Muscle of leg (tissue), 3 donors: ENCODE measurements at regions not wholly inside any gene's neighbourhood (a gene's known extent, or its start where the extent isn't known, plus 50 kb on each side); places are given as distances from the start of the nearest gene placed in this dataset.
A peak's percentile ranks its signal among the peaks of the same experiment; 100 is the strongest.
"Not testable (repeated sequence)": the region's sequence is repeated elsewhere in the genome, so short reads cannot be mapped to it uniquely, and the experiment has no call there.

Source experiments
- DNase-seq: peaks from one replicate; pipeline ENCODE4 v3.0.0; 2013
- H3K27ac ChIP-seq: one replicate; pipeline ENCODE4 v1.5.1; 2013; ENCODE audit warnings: mild to moderate bottlenecking, low read length, control low read depth
- H3K27me3 ChIP-seq: one replicate; pipeline ENCODE4 v1.6.1; 2013; ENCODE audit warnings: low read length; ENCODE audit not compliant: control insufficient read depth, insufficient read depth
- H3K36me3 ChIP-seq: one replicate; pipeline ENCODE4 v1.6.1; 2013; ENCODE audit warnings: low read length; ENCODE audit not compliant: control insufficient read depth, insufficient read depth
- H3K4me1 ChIP-seq: one replicate; pipeline ENCODE4 v1.6.1; 2013; ENCODE audit warnings: low read length; ENCODE audit not compliant: control insufficient read depth, insufficient read depth
- H3K4me3 ChIP-seq: one replicate; pipeline ENCODE4 v1.5.1; 2013; ENCODE audit warnings: low read length, control low read depth
- H3K9me3 ChIP-seq: replicated peaks from 2 replicates; pipeline ENCODE4 v1.6.1; 2013; ENCODE audit warnings: low read depth, low read length; ENCODE audit not compliant: control insufficient read depth
- WGBS: methylation state at CpG from one replicate; pipeline ENCODE4 v1.1.5; 2013; ENCODE audit warnings: missing lambda C conversion rate; ENCODE audit not compliant: insufficient coverage; 5-methylcytosine and 5-hydroxymethylcytosine counted together

DNA sequence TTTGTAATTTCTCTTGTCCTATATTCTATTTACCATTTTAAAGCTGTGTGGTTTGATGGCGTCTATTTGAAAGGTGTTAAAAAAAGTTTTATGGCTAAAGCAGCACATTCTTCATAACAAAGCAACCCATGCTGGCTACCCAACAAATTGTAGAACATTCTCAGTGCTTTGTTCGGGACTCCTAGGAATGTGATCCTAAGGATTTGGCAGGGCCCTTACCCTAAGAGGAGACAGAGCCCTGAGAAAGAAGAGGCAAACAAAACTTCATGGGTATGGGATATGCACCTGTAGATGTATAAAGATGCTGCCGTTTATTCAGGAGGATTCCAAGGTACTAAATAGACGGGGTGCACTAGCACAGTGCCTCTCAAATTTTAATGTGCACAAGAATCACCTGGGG is 370.8 kb upstream of the DIPK2B start:
- no peak overlapping the region for H3K27ac ChIP-seq
- no peak for DNase-seq
- H3K9me3 ChIP-seq, result no peaks in the 10 kb centered on the region
- H3K36me3 ChIP-seq, result no peaks in the 10 kb centered on the region
- peaks cover 5% of the 10 kb centered on the region for H3K27me3 ChIP-seq
- WGBS, result 51% methylated on average over 2 of the region's 4 CpGs
- no peak overlapping the region for H3K4me3 ChIP-seq
- H3K4me1 ChIP-seq, result no peaks in the 10 kb centered on the region

DNA sequence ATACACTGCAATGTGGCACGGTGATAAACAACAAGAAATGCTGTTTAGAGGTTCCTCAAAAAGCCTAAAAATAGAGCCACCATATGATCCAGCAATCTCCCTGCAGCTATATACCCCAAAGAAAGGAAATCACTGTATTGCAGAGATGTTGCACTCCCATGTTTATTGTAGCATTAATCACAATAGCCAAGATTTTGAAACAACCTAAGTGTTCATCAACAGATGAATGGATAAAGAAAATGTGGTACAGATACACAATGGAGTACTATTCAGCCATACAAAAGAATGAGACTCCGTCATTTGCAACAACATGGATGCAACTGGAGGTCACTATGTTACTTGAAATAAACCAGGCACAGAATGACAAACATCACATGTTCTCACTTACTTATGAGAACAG is 365.8 kb upstream of the DIPK2B start:
- WGBS, result no CpG with 5 or more reads among the region's 2 CpGs
- Histone ChIP-seq H3K27me3 (peaks cover 7% of the 10 kb centered on the region), H3K4me3 (no peak overlapping the region), H3K4me1 (no peaks in the 10 kb centered on the region), H3K27ac (no peak overlapping the region), H3K36me3 (no peaks in the 10 kb centered on the region), H3K9me3 (no peaks in the 10 kb centered on the region)
- DNase-seq, result no peak

DNA sequence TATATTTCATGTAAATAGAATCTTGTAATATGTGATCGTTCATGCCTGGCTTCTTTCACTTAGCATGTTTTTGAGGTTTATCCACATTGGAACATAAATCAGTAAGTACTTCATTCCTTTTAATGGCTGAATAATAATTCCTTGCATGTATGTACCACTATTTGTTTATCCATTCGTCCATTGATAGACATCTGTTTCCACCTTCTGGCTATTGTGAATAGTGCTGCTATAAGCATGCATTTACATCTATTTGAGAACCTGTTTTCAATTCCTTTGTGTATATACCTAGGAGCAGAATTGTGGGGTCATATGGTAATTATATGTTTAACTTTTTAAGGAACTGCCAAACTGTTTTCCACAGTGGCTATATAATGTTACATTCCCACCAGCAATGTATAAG is 356.7 kb upstream of the DIPK2B start:
- H3K9me3 ChIP-seq, result no peaks in the 10 kb centered on the region
- no peak overlapping the region for H3K27ac ChIP-seq
- no peaks in the 10 kb centered on the region for H3K4me1 ChIP-seq
- peak; percentile 1 for DNase-seq
- no CpG with 5 or more reads among the region's 2 CpGs for WGBS
- H3K36me3 ChIP-seq, result no peaks in the 10 kb centered on the region
- peaks cover 5% of the 10 kb centered on the region for H3K27me3 ChIP-seq
- H3K4me3 ChIP-seq, result no peak overlapping the region

DNA sequence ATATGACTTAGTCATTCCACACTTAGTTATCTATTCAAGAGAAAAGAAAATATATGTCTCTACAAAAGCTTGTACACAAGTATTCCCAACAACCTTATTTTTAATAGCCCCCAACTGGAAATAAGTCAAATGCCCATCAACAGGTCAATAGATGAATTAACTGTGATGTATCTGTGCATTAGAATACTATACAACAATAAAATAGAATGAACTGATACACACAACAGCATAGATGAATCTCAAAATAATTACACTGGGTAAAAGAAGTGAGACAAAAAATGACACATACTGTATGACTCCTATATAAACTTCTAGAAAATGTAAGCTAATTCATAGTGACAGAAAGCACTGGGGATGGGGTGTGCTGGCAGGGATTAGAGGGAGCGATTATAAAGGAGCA is 354.1 kb upstream of the DIPK2B start:
- WGBS, result no CpG with 5 or more reads among the region's 1 CpG
- H3K27me3 ChIP-seq, result peaks cover 5% of the 10 kb centered on the region

DNA sequence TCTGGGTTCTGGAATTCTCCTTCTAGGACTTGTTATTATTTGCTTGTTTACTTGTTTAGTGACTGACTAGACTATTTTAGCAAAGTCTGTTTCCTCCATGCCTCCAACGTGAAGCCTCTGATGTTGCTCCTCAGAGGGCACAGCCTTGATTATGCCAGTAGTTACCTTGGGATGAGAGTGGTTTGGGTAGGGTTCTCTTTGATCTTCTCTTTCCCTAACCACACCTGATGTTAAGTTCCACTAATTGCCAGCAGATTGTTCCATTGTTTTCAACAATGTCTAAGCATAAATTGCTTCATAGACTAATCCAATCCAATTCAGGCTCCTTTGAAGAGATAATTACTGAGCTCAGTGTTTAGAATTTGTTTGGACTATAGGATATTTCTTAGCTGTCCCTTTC is 352.7 kb upstream of the DIPK2B start:
- H3K9me3 ChIP-seq, result no peaks in the 10 kb centered on the region
- H3K27me3 ChIP-seq, result peaks cover 5% of the 10 kb centered on the region
- WGBS, result no CpG with 5 or more reads among the region's 1 CpG

More for the DNA sequence above, 354.1 kb upstream of the DIPK2B start:
- H3K36me3 ChIP-seq, result no peaks in the 10 kb centered on the region
- H3K4me3 ChIP-seq, result no peak overlapping the region
- no peaks in the 10 kb centered on the region for H3K9me3 ChIP-seq
- H3K4me1 ChIP-seq, result no peaks in the 10 kb centered on the region
- no peak overlapping the region for H3K27ac ChIP-seq
- no peak for DNase-seq

DNA sequence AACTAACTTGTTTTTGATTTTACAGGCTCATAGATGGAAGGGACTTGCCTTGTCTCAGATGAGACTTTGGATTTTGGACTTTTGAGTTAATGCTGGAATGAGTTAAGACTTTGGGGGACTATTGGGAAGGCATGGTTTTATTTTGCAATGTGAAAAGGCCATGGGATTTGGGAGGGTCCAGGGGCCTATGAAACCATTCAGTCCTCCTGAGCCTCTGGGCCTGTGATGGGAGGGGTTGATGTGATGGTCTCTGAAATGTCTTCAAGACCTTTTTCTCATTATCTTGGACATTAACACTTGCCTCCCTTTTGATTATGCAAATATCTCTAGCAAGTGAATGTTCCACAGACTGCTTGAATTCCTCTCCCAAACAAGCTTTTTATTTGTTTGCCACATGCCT is 346.0 kb upstream of the DIPK2B start:
- H3K9me3 ChIP-seq, result peaks cover 10% of the 10 kb centered on the region
- not testable (repeated sequence) for DNase-seq, H3K4me1 ChIP-seq, H3K36me3 ChIP-seq, H3K4me3 ChIP-seq, H3K27me3 ChIP-seq, H3K27ac ChIP-seq

More for the DNA sequence above, 352.7 kb upstream of the DIPK2B start:
- no peak for DNase-seq
- H3K4me1 ChIP-seq, result no peaks in the 10 kb centered on the region
- no peak overlapping the region for H3K4me3 ChIP-seq
- H3K36me3 ChIP-seq, result no peaks in the 10 kb centered on the region
- H3K27ac ChIP-seq, result no peak overlapping the region

DNA sequence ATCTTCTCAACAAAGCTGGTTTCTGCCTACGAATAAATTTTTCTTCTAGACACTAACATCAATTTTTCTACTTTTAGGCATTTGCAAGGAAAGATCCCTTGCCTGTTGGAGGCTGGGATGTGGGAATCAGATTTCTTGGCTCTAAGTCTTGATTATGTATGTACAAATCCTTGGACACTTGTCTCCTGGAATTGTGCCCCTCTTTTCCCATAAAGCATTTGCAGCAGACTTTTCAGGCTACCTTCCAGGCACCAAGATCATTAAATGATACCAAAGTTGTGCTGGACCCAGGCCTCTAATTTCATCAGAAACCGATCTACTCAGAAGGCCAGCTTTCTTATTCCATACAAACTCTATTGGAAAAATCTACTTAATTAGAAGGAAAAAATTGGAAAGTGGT is 339.5 kb upstream of the DIPK2B start:
- peak; percentile 81 for DNase-seq
- WGBS, result no CpG with 5 or more reads among the region's 2 CpGs
- Histone ChIP-seq H3K36me3 (no peaks in the 10 kb centered on the region), H3K9me3 (no peaks in the 10 kb centered on the region), H3K27ac (no peak overlapping the region), H3K4me1 (no peaks in the 10 kb centered on the region), H3K4me3 (no peak overlapping the region), H3K27me3 (peaks cover 2% of the 10 kb centered on the region)

DNA sequence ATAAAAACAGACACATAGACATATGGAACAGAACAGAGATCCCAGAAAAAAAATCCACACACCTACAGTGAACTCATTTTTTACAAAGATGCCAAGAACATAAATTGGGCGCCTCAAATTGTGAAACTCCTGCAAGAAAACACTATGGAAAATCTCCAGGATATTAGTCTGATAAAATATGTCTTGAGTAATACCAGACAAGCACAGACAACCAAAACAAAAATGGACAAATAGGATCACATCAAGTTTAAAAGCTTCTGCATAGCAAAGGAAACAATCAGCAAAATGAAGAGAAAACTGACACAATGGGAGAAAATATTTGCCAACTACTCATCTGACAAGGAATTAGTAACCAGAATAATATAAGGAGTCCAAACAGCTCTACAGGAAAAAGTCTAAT is 337.3 kb upstream of the DIPK2B start:
- no peaks in the 10 kb centered on the region for H3K4me1 ChIP-seq
- peaks cover 5% of the 10 kb centered on the region for H3K27me3 ChIP-seq
- H3K4me3 ChIP-seq, result no peak overlapping the region
- H3K27ac ChIP-seq, result no peak overlapping the region
- H3K9me3 ChIP-seq, result no peaks in the 10 kb centered on the region
- no peak for DNase-seq
- WGBS, result no CpG with 5 or more reads among the region's 1 CpG
- H3K36me3 ChIP-seq, result no peaks in the 10 kb centered on the region

DNA sequence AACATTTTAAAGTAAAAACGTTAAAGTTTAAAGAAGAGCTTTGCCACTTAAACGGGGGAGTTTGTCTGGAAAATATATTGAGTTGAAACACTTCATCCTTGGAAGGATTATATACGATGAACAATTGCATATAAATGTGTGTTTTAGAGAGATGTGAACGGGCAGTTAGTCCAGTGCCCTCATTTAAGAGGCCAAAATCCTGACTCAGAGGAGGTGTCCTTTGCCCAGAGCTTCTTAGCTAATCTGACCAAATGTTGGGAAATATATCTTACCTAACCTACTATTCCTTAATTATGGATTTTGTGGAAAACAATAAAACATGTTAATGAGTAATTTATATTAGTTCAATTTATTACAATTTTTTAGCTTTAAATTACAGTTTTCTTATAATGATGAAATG is 327.2 kb upstream of the DIPK2B start:
- WGBS, result 35% methylated on average over 2 of the region's 4 CpGs
- Histone ChIP-seq H3K9me3 (no peaks in the 10 kb centered on the region), H3K36me3 (no peaks in the 10 kb centered on the region), H3K4me3 (no peak overlapping the region), H3K27me3 (no peaks in the 10 kb centered on the region), H3K4me1 (no peaks in the 10 kb centered on the region), H3K27ac (no peak overlapping the region)
- DNase-seq, result no peak

DNA sequence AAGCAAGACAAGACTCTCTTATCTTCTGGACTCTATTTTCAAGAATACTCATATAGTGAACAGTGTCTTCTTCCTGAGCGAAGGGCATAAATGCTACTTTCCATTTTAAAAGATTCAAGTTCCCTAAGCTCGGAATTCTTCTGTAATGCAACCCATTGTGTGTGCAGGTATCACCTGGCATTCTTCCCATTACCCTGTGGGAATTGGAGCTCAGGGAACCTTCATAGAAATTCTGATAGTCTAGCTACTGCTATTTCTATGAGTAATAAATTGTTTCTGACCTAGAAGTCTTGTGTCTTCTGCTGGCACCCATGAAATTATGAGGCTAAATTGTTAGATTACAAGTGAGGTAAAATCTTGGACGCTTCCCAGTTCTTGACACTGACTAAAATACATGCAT is 324.1 kb upstream of the DIPK2B start:
- Histone ChIP-seq H3K27me3 (peaks cover 2% of the 10 kb centered on the region), H3K4me1 (no peaks in the 10 kb centered on the region), H3K27ac (no peak overlapping the region), H3K36me3 (no peaks in the 10 kb centered on the region), H3K4me3 (no peak overlapping the region), H3K9me3 (no peaks in the 10 kb centered on the region)
- WGBS, result no CpG with 5 or more reads among the region's 3 CpGs
- no peak for DNase-seq

DNA sequence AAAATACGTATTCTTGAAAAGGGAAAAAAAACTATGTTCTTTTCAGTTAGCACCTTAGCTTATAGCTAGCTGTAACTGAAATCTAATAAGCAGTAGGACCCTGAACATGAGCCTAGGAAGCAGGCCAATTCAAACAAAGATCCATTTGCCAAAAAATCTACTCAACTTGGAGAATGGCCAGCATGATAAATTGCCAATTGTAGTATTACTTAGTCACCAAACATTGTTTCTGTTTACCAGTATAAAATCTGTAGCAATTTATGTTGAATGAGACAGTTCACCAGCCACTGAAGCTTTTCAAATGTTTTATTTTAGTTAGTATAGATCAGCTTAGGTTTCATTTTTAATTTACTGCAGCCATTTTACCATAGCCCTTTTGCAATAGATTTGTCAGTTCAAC is 323.6 kb upstream of the DIPK2B start:
- WGBS, result no CpG with 5 or more reads among the region's 1 CpG
- no peak overlapping the region for H3K4me3 ChIP-seq
- H3K27ac ChIP-seq, result no peak overlapping the region
- no peaks in the 10 kb centered on the region for H3K36me3 ChIP-seq
- H3K27me3 ChIP-seq, result peaks cover 2% of the 10 kb centered on the region
- H3K9me3 ChIP-seq, result no peaks in the 10 kb centered on the region
- H3K4me1 ChIP-seq, result no peaks in the 10 kb centered on the region
- DNase-seq, result no peak
